T follicular helper cell (primary cell): ENCODE measurements at regions not wholly inside any gene's neighbourhood (a gene's known extent, or its start where the extent isn't known, plus 50 kb on each side); places are given as distances from the start of the nearest gene placed in this dataset.

ENCODE experiments used
- DNase-seq: peaks from one replicate; pipeline ENCODE4 v3.0.0-alpha.2; 2020; ENCODE audit warnings: low read depth

GRCh38 chr20:53837126-53837826 is 233.1 kb downstream of the BCAS1 start:
- DNase-seq = no peak

- no peak for DNase-seq
Measured at GRCh38 chr20:53834749-53835148, 235.6 kb downstream of the BCAS1 start.

- no peak for DNase-seq
Measured at GRCh38 chr20:53834062-53834442, 236.3 kb downstream of the BCAS1 start.

DNA sequence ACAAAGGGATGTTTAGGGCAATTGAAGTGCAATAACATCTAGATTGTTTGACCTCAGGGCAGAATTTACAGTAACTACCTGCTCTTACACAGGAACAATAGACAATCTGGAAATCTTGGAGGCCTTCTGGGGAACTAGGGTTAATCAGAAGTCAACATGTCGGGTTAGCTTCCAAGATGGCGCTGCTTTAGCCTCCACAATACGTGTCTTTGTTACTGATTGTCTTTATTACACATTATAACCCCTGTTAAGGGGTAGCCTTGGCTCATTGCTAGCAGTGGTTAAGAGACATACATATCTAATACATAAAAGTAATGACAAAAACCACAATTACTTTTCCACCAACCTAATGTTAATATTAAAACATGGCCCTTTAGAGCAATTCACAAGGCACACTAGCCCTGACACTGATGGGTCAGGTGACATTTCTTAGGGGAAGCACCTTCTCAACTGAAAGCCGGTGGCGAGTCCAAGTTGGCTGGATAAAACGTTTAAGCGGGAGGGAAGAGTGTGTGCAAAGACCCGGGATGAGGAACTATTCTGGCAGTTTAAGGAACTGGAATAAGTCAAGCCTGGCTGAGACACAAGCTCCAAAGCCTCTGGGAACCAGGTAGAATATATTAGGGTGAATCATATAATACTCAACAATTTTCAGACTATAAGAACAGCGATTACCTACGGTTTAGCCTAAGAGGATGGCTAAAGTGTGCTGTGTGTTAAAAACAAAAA is 236.9 kb downstream of the BCAS1 start:
- DNase-seq = no peak

DNA sequence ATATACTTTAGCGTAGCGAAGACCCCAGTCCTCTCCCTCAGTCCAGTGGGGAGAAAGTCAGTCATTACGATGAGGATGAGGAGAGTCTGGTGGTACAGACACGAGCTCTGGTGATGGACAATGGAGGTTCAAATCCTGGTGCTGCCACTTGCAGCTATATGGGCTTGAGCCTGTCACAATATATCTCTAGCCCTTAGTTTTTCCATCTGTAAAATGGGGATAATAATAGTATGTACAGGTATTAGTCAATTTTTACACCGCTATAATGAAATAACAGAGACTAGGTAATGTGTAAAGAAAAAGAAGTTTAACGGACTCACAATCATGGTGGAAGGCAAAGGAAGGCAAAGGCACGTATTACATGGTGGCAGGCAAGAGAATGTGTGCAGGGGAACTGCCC is 237.9 kb downstream of the BCAS1 start:
- no peak for DNase-seq

DNA sequence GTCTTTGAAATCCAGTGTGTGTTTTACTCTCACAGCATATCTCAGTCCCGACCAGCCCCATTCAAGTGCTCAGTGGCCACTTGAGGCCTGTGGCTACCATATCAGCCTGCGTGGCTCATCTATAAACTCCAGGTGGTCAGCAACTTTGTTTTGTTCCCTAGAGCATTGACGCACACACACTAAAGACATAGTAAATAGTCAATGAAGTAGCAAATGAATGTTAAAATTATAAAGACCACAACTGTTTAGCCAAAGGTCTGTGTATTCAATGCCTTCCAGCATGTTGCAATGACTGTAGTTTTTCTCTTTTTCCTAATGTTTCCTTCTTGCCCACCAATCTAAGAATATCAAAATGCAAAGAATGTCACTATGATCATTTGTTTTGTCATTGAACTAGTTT is 238.2 kb upstream of the ZNF217 start:
- DNase-seq = no peak

GRCh38 chr20:53831228-53831627 is 237.6 kb upstream of the ZNF217 start:
- no peak for DNase-seq

DNA sequence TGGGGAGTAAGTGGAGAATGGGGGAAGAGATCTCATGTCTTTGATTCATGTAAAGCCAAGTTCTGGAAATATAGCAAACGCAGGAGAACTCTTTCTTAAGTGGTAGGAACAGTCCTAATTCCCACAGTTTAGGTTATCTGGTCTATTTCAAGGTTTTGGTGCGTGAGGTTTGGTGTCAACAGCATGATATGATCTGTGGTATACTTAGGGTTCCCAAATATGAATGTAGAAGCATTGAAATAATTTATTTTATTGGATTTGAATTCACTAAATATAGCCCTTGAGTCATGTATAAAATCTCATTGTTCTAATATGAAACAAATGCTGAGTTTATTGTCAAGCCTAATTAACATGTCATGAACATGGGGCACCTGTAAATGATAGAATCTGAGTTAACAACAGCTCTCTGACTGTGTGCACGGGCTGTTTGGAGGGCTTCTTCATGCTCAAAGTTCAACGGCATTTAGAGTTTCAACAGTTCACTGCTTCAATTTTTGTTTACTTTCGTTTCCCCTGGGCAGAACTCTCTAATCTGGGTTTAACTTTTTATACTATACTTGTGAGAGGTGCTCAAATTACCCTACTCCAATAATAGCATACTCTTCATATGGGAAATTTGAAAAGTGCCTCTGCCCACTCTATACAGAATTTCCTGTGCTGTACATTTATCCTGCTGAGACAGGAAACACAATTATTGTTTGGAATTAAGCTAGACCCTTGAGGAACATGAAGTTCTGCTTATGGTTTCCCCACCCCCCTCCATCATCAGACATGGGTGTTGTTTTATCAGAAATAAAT is 236.3 kb upstream of the ZNF217 start:
- no peak for DNase-seq

DNA sequence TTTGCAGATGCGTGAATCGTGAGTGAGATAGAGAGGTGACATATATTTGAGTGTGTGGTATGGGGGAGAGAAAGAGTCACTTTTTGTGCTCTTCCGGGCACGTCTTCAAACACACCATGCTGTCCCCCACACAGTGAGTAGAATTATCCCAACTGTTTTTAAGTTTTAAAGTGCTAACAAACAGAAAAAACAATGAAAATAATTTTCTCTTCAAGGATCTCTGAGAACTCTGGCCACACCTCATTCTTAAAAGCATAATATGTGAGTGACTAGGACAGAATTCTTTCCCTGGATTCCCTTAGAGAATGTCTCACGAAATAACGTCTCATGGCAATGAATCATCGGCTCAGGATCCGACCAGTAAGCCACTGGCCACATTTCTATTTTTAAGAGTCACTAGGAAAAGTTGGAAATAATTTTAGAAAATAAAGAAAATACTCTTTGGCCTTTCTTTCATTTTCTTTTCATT is 235.7 kb upstream of the ZNF217 start:
- DNase-seq = no peak

GRCh38 chr20:53828682-53829254 is 235.1 kb upstream of the ZNF217 start:
- DNase-seq = no peak

DNA sequence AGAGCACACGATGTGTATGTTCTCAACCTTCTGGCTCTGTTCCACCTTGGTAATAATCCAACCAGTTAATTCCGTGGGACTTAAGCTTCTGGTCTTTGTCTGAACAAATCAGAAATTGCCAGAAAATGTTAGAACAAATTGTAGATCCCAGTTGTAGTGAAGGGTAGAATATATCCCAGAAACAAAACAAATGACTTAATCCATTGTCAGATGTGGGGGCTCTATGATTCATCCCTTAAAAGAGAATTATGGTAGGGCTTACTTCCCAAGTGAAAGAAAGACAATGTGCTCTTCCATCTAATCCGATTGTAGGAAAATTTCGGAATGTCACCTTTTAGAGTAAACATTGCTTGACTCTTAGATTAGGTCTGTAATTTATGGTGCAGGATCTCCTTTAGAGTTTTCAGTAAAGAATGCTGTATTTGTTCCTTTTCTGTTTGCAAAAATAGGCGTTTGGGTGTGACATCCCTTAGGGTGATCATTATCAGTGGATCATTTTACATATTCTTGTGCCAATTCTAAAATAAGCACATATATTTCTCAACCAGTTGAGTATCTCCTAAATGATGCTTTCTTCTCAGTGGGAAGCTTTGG is 234.5 kb upstream of the ZNF217 start:
- DNase-seq = no peak

DNA sequence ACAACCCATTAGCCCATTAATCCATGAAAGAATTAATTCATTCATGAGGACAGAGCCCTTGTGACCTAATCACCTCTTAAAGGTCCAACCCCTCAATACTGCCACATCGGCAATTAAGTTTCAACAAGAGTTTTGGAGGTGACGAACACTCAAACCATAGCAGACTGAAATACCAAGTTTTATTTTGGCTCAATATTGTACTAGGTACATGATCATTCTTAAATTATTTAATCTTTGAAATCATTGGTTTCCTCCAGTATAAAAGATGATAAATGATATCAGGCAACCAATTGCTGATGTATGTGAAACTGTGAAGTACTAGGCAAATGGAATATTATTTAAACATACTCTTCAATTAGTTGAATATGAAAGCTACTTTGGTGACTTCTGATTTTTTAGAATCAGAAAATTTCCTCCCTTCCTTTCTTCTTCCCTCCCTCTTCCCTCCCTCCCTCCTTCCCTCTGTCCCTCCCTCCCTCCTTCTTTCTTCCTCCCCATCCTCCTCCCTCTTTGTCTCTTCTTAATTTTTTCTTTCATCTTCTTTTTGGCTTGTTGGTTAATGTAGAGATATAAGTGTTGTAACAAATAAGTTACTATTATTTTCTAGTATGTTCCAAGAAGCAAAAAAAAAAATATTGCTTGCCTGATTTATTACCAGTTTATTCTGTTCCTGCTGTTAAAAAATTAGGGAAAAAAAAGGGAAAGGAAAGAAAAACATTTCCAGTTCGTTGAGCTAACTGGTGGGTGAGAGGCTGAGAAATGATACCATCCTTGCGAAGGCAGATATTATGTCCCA is 233.9 kb upstream of the ZNF217 start:
- no peak for DNase-seq

- DNase-seq = no peak
Measured at GRCh38 chr20:53826597-53827291, 233.1 kb upstream of the ZNF217 start.

DNA sequence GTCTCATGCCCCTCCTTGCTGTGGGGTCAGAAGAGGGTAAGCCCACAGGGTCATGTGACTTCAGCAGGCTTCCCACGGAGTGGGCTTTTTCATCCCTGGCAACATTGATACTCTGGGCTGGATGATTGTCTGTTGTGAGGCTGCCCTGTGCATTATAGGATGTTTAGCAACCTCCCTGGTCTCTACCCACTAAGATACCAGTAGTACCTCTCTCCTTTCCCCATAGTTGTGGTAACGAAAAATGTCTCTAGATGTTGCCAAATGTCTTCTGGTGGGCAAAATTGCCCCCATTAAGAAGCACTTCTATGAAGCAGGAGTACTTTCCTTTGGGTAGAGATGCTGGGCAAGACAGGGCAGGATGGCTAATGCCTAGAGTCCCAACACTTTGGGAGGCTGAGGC is 232.5 kb upstream of the ZNF217 start:
- no peak for DNase-seq

- DNase-seq = no peak
Measured at GRCh38 chr20:53825282-53825681, 231.6 kb upstream of the ZNF217 start.

DNA sequence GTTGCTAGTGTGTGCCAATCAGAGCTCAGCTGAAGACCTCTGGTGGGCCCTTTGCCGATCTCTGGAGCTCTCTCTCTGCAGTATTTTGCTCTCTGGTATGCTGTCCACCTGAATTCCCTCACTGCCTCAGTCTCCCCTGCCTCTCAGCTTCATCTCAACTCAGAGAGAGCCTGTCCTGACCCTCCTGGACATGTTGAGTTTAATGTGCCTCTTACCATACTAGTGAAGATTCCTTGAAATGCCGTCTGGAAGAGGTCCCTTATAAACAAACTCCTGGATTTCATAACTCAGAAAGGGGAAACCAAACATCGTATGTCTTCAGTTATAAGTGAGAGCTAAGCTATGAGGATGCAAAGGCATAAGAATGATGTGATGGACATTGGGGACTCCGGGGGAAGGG is 231.1 kb upstream of the ZNF217 start:
- DNase-seq = no peak

- no peak for DNase-seq
Measured at GRCh38 chr20:53823121-53823764, 229.6 kb upstream of the ZNF217 start.

- no peak for DNase-seq
Measured at GRCh38 chr20:53822534-53822933, 228.9 kb upstream of the ZNF217 start.

DNA sequence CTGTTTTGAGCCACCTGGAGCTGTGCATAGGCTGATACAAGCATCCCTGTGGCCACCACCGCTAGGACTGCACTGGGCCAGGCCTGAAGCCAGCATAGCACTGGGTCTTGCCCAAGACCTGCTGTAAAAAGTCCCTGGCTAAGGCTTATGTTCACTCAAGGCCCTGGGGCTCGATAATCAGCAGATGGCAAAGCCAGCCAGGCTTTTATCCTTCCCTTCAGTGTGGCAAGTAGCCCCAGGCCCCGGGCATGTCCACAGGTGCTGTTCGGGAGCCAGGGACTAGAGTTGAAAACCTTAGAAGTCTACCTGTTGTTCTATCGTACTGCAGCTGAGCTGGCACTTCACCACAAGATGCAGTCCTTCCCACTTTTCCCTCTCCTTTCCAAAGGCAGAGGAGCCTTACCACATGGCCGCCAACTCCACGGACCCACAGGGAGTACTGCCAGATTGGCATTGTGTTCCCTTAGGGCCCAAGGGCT is 226.4 kb upstream of the ZNF217 start:
- DNase-seq = no peak
